OCI-LY3 (cell line): ENCODE measurements at regions not wholly inside any gene's neighbourhood (a gene's known extent, or its start where the extent isn't known, plus 50 kb on each side); places are given as distances from the start of the nearest gene placed in this dataset.

Experiments
- CTCF ChIP-seq: fragments of 200-600, 300-600 bp; sonication (generic); IDR thresholded peaks from 2 replicates; pipeline ENCODE4 v1.5.1; 2014; ENCODE audit warnings: antibody characterized with exemption, low read length, low read depth
- EZH2phosphoT487 ChIP-seq: fragments of 200-600 bp; shearing (Covaris generic); IDR thresholded peaks from 2 replicates; pipeline ENCODE4 v1.6.1; 2018; ENCODE audit warnings: antibody characterized with exemption, mixed run types, low read depth

- TF ChIP-seq CTCF (no peak), EZH2phosphoT487 (no peak)
Observed at GRCh38 chr10:9253121-9253520, 1198.6 kb downstream of the GATA3 start.
